ENCODE measurements at regions not wholly inside any gene's neighbourhood (a gene's known extent, or its start where the extent isn't known, plus 50 kb on each side); places are given as distances from the start of the nearest gene placed in this dataset.

DNA sequence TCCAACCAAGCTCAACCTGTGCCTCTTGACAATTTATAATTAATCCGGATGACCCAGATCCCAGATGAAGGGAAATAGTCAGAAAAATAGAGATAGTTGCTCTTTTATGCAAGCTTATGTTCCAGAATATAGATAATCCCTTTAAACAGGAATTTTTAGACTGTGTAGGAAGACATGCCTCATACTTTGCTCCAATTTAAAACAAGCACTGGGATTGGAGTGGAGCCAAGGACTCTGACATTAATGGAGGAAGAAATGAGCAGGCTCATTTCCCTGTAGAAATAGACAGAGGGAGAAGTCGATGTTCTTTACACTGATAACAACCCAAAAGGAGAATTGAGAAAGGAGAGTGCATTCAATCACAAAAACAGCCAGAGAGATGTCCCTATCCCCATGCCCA, 70.1 kb upstream of the LRRC55 start:
- H3K4me3 ChIP-seq (ENCODE audit: low read depth, low read length): no peak overlapping the region
- in situ Hi-C loops (cut with HindIII; ENCODE audit: low sequenced_read_pairs): no loop called here
- TF ChIP-seq, protein P1, sequence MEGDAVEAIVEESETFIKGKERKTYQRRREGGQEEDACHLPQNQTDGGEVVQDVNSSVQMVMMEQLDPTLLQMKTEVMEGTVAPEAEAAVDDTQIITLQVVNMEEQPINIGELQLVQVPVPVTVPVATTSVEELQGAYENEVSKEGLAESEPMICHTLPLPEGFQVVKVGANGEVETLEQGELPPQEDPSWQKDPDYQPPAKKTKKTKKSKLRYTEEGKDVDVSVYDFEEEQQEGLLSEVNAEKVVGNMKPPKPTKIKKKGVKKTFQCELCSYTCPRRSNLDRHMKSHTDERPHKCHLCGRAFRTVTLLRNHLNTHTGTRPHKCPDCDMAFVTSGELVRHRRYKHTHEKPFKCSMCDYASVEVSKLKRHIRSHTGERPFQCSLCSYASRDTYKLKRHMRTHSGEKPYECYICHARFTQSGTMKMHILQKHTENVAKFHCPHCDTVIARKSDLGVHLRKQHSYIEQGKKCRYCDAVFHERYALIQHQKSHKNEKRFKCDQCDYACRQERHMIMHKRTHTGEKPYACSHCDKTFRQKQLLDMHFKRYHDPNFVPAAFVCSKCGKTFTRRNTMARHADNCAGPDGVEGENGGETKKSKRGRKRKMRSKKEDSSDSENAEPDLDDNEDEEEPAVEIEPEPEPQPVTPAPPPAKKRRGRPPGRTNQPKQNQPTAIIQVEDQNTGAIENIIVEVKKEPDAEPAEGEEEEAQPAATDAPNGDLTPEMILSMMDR (IDR thresholded peaks at IDR 0.05; ENCODE audit: low read depth, low read length): no peak
- no peak for DNase-seq (ENCODE audit: low read depth, low spot score)

DNA sequence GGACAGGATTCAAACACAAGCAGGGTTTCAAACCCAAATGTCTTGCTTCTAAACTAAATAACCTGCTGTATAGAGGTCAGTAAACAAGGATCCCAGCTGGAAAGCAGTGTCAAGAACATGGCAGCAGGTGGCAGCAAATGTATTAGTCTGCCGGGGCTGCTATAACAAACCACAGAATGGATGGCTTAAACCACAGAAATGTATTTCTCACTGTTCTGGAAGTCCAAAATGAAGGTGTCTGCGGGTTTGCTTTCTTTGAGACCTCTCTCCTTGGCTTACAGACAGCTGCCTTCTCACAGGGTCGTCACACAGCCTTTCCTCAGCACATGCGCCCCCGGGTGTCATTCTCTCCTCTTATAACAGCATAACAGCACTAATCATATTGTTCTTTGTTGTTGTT, 65.1 kb upstream of the LRRC55 start:
- in situ Hi-C loops (cut with HindIII; ENCODE audit: low sequenced_read_pairs): no loop called here
- DNase-seq (ENCODE audit: low read depth, low spot score): peak; percentile 53
- TF ChIP-seq, protein P1 (IDR thresholded peaks at IDR 0.05; ENCODE audit: low read depth, low read length): peak; percentile 48
- H3K4me3 ChIP-seq (ENCODE audit: low read depth, low read length): no peak overlapping the region

DNA sequence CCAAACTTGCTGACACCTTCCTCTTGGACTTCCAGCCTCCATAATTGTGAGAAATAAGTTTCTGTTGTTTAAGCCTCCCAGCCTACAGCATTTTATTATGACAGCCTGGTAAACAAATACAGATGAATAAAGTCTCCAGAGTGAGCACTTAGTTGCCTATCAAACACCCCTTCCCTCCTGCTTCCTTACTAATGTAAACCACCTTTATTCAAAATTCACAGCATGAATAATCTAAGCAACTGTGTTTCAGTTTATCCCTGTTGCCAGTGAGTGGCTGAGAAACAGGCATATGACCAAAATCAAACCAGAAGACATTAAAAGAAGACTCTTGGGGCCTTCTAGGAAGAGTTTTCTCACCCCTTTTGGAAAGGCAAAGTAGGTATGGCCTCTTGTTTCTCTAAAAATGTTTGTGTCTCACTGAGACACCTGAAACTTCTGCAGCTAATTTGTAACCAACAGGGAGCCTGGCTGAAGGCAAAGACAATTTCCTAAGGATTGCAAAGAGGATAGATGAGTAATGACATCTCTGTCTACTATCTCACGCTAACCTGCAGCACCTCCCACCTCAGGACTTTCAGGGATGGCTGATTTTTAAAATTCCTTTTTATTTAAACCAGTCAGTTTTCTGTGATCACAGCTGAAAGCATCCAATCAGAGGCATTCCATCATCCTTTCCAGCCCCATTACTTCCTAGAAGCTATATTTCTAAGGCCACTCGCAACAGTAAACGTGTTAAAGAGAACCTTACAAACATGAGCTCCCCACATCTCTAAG, 61.4 kb upstream of the LRRC55 start:
- no peak overlapping the region for H3K4me3 ChIP-seq (ENCODE audit: low read depth, low read length)
- TF ChIP-seq, protein P1 (IDR thresholded peaks at IDR 0.05; ENCODE audit: low read depth, low read length): no peak
- in situ Hi-C loops (cut with HindIII; ENCODE audit: low sequenced_read_pairs): no loop called here
- no peak for DNase-seq (ENCODE audit: low read depth, low spot score)

DNA sequence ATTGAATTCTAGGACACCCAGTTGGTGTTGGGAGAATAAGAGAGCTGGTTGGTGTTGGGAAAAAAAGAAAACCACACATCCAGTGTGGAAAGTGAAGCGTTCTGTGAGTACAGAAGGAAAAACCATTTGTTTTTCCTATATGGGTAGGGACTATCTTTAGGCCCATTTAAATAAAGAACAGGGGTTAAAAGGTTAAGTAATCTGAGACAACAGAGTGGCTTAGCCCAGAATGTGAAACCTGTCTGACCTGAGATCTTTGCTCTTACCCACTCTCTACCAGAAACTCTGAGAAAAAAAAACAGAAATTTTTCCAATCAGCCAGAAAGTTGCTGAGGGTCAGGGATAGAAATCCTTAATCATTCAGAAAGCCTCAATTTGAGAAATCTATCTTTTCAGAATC, 59.8 kb upstream of the LRRC55 start:
- TF ChIP-seq, protein P1 (IDR thresholded peaks at IDR 0.05; ENCODE audit: low read depth, low read length): no peak
- in situ Hi-C loops (cut with HindIII; ENCODE audit: low sequenced_read_pairs): no loop called here
- H3K4me3 ChIP-seq (ENCODE audit: low read depth, low read length): no peak overlapping the region
- DNase-seq (ENCODE audit: low read depth, low spot score): no peak

DNA sequence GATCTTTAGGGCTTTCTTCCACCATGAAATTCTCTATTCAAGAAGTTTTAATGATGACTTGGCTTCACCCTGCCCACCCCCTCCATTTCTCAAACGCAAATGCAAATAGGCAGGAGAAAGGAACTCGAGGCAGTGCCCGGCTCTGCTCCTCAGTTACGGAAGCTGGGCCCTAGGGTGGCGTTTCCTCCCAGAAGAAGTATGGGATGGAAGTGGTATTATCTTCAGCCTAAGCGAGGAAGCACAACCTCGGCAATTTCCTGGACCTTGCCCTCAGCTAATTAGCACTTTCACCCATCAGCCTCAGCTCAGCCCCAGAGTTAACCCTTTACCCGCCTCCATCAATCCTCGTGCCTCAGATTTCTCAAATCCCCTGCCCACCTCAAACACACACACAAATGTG, 58.2 kb upstream of the LRRC55 start:
- no peak for DNase-seq (ENCODE audit: low read depth, low spot score)
- TF ChIP-seq, protein P1 (IDR thresholded peaks at IDR 0.05; ENCODE audit: low read depth, low read length): no peak
- H3K4me3 ChIP-seq (ENCODE audit: low read depth, low read length): no peak overlapping the region
- in situ Hi-C loops (cut with HindIII; ENCODE audit: low sequenced_read_pairs): no loop called here

DNA sequence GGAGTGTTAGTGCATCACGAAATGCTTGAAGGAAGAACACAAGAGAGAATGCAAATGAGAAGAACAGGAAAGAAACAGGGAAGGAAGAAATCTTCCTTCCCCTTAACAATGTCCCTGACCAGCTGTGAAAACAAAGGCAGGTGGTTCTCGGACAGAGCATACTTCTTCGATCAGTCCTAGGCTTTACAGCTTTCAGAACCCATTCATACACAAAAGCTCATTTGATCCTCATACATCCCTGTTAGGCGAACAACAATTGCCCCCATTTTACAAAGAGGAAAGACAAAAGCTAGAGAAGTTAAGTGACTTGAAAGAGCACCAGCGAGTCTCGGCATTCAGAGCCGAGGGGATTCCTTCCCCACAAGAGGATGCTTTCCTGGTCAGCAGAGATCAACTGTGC, 57.2 kb upstream of the LRRC55 start:
- no peak overlapping the region for H3K4me3 ChIP-seq (ENCODE audit: low read depth, low read length)
- in situ Hi-C loops (cut with HindIII; ENCODE audit: low sequenced_read_pairs): no loop called here
- TF ChIP-seq, protein P1 (IDR thresholded peaks at IDR 0.05; ENCODE audit: low read depth, low read length): no peak
- DNase-seq (ENCODE audit: low read depth, low spot score): no peak

All from astrocyte of the spinal cord (primary cell).